ENCODE measurements at regions not wholly inside any gene's neighbourhood (a gene's known extent, or its start where the extent isn't known, plus 50 kb on each side); places are given as distances from the start of the nearest gene placed in this dataset.

DNA sequence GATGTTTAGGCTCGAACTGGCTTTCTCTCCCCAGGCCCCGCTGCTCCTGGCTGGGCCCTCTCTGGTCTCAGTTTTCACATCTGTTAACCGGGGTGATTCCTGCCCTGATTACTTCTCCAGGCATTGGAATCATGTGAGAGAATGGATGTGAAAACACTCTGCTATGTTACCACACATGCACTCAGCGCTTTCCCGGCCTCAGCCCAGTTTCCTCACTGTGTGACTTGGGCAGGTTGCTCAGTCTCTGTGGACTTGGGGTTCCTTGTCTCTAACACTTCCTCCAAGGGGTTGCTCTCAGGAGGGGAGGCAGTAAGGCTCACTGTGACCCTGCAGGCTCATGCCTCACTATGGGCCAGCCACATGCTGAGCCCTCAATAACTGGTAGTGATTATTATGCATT lies 230.4 kb upstream of the HS6ST1 start:
- TF ChIP-seq, protein P1, sequence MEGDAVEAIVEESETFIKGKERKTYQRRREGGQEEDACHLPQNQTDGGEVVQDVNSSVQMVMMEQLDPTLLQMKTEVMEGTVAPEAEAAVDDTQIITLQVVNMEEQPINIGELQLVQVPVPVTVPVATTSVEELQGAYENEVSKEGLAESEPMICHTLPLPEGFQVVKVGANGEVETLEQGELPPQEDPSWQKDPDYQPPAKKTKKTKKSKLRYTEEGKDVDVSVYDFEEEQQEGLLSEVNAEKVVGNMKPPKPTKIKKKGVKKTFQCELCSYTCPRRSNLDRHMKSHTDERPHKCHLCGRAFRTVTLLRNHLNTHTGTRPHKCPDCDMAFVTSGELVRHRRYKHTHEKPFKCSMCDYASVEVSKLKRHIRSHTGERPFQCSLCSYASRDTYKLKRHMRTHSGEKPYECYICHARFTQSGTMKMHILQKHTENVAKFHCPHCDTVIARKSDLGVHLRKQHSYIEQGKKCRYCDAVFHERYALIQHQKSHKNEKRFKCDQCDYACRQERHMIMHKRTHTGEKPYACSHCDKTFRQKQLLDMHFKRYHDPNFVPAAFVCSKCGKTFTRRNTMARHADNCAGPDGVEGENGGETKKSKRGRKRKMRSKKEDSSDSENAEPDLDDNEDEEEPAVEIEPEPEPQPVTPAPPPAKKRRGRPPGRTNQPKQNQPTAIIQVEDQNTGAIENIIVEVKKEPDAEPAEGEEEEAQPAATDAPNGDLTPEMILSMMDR (conservative IDR thresholded peaks at IDR 0.05 in 1 of 2, IDR thresholded peaks at IDR 0.05 in 1 of 2; ENCODE audit: low read depth in 1 of 2, low read length in 2 of 2): no peak
- TF ChIP-seq EZH2 (IDR thresholded peaks at IDR 0.05; ENCODE audit: low read length, missing control alignments): no peak
